SK-N-MC (cell line): ENCODE measurements at regions not wholly inside any gene's neighbourhood (a gene's known extent, or its start where the extent isn't known, plus 50 kb on each side); places are given as distances from the start of the nearest gene placed in this dataset.

Source experiments
- EZH2 ChIP-seq: fragments of 200-600 bp; sonication (generic); IDR thresholded peaks from one replicate; pipeline ENCODE4 v1.6.1; 2017; ENCODE audit warnings: antibody characterized with exemption
- POLR2AphosphoS5 ChIP-seq: IDR thresholded peaks from 2 replicates; pipeline ENCODE4 v1.6.1; 2012; ENCODE audit warnings: mild to moderate bottlenecking, low read depth, low read length, borderline replicate concordance

DNA sequence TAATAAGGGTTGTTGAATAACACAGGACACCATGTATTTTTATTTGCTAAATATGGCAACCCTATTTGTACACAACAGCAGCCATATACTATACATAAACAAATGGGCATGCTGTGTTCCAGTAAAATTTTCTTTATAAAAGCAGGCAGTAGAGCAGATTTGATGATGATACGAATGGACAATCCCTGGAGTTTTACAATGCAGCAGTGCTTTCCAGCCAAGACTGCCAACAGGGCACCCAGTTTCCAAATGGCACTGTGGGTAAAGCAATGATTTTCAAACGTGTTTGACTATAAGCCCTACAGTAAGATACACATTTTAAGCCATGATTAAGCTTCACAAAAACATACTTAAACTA is 282.7 kb downstream of the NUAK1 start:
- TF ChIP-seq POLR2AphosphoS5 (no peak), EZH2 (no peak)
